WTC11 (cell line): ENCODE measurements at regions not wholly inside any gene's neighbourhood (a gene's known extent, or its start where the extent isn't known, plus 50 kb on each side); places are given as distances from the start of the nearest gene placed in this dataset.

Experiments
- ATAC-seq: fragments of 200-7000 bp; cut with Tn5 transposase; 2 replicates; pipeline ENCODE4 v1.10.0; 2021; ENCODE audit warnings: mild to moderate bottlenecking, moderate library complexity
- CTCF ChIA-PET: fragments of 300-600 bp; sonication (Branson Sonifier 250); formaldehyde crosslinking; loops from one replicate; lab custom pipeline; 2021; ENCODE audit warnings: antibody characterized with exemption; lab: Charles Lee
- POLR2A ChIA-PET: fragments of 350-600 bp; sonication (Branson Sonifier 250); formaldehyde crosslinking; loops from one replicate; lab custom pipeline; 2021; ENCODE audit warnings: antibody characterized with exemption; lab: Charles Lee
- DNase-seq: peaks from one replicate; pipeline ENCODE4 v3.0.0; 2021; ENCODE audit warnings: low spot score
- H3K27ac Mint-ChIP-seq: 2 replicates; pipeline ENCODE4 v1.8.0; 2021; ENCODE audit warnings: mixed read lengths
- H3K27me3 Mint-ChIP-seq: 2 replicates; pipeline ENCODE4 v1.8.0; 2021; ENCODE audit warnings: low read depth, mild to moderate bottlenecking, moderate library complexity, mixed read lengths
- H3K36me3 Mint-ChIP-seq: 2 replicates; pipeline ENCODE4 v1.8.0; 2021; ENCODE audit warnings: mixed read lengths
- H3K4me1 Mint-ChIP-seq: 2 replicates; pipeline ENCODE4 v1.8.0; 2022; ENCODE audit warnings: mixed read lengths
- H3K4me3 Mint-ChIP-seq: 2 replicates; pipeline ENCODE4 v1.8.0; 2021; ENCODE audit warnings: mild to moderate bottlenecking, moderate library complexity, mixed read lengths
- H3K9me3 Mint-ChIP-seq: 2 replicates; pipeline ENCODE4 v1.8.0; 2021; ENCODE audit warnings: mixed read lengths
- CREB1 ChIP-seq: sonication (generic); formaldehyde crosslinking; IDR thresholded peaks from 2 replicates; pipeline ENCODE4 v1.8.0; 2023; ENCODE audit warnings: mild to moderate bottlenecking, missing genetic modification reagents
- FOXJ3 ChIP-seq: sonication (generic); formaldehyde crosslinking; IDR thresholded peaks from 2 replicates; pipeline ENCODE4 v1.9.0; 2021; ENCODE audit warnings: missing genetic modification reagents, mild to moderate bottlenecking, borderline replicate concordance
- FOXK1 ChIP-seq: sonication (generic); formaldehyde crosslinking; IDR thresholded peaks from 2 replicates; pipeline ENCODE4 v1.8.0; 2022; ENCODE audit warnings: mild to moderate bottlenecking, moderate library complexity, missing genetic modification reagents
- IRF2 ChIP-seq: sonication (generic); formaldehyde crosslinking; IDR thresholded peaks from 2 replicates; pipeline ENCODE4 v1.8.0; 2022; ENCODE audit warnings: low read depth, missing genetic modification reagents, borderline replicate concordance
- MYBL2 ChIP-seq: sonication (generic); formaldehyde crosslinking; IDR thresholded peaks from 2 replicates; pipeline ENCODE4 v1.8.1; 2023; ENCODE audit warnings: mild to moderate bottlenecking, moderate library complexity, missing genetic modification reagents
- NR1H2 ChIP-seq: sonication (generic); formaldehyde crosslinking; IDR thresholded peaks from 2 replicates; pipeline ENCODE4 v1.9.0; 2021; ENCODE audit warnings: mild to moderate bottlenecking, moderate library complexity, missing genetic modification reagents
- OVOL2 ChIP-seq: fragments of 250-450 bp; sonication (Bioruptor Pico); IDR thresholded peaks from 2 replicates; pipeline ENCODE4 v1.9.0; 2021; ENCODE audit warnings: mild to moderate bottlenecking, borderline replicate concordance
- PREB ChIP-seq: sonication (generic); formaldehyde crosslinking; IDR thresholded peaks from 2 replicates; pipeline ENCODE4 v1.8.1; 2022; ENCODE audit warnings: mild to moderate bottlenecking, missing genetic modification reagents, moderate library complexity, borderline replicate concordance
- TEAD4 ChIP-seq: sonication (generic); formaldehyde crosslinking; IDR thresholded peaks from 2 replicates; pipeline ENCODE4 v1.8.0; 2022; ENCODE audit warnings: mild to moderate bottlenecking, missing genetic modification reagents
- TF ChIP-seq, protein P1 (sequence below): fragments of 250-450 bp; sonication (Bioruptor Pico); IDR thresholded peaks from 2 replicates; pipeline ENCODE4 v1.9.0; 2021; ENCODE audit warnings: mild to moderate bottlenecking
- TF ChIP-seq, protein P2 (sequence below): fragments of 250-450 bp; sonication (Bioruptor Pico); IDR thresholded peaks from 2 replicates; pipeline ENCODE4 v1.9.0; 2021; ENCODE audit warnings: mild to moderate bottlenecking, borderline replicate concordance
- TF ChIP-seq, protein P3 (sequence below): sonication (generic); formaldehyde crosslinking; IDR thresholded peaks from 2 replicates; pipeline ENCODE4 v1.8.1; 2022; ENCODE audit warnings: low read depth, missing genetic modification reagents, borderline replicate concordance
- TF ChIP-seq, protein P4 (sequence below): sonication (generic); formaldehyde crosslinking; IDR thresholded peaks from 2 replicates; pipeline ENCODE4 v1.8.1; 2022; ENCODE audit warnings: missing genetic modification reagents, borderline replicate concordance

GRCh38 chr10:31709476-31709875 lies 219.2 kb downstream of the ARHGAP12 start:
- Mint-ChIP-seq H3K27me3 (peaks cover 4% of the 10 kb centered on the region; the same call in 1 of the 2 replicates), H3K4me1 (peaks cover 26% of the 10 kb centered on the region), H3K36me3 (peaks cover 45% of the 10 kb centered on the region), H3K4me3 (no peak overlapping the region), H3K9me3 (peaks cover 54% of the 10 kb centered on the region)
- POLR2A ChIA-PET, result no interaction called here
- ATAC-seq, result no peak
- CTCF ChIA-PET, result interaction anchor here (1.2 kb wide), 1 partner anchor 32 kb away, joined by 3 read pairs; no protein-coding TSS in a partner anchor
- TF ChIP-seq, protein P1, sequence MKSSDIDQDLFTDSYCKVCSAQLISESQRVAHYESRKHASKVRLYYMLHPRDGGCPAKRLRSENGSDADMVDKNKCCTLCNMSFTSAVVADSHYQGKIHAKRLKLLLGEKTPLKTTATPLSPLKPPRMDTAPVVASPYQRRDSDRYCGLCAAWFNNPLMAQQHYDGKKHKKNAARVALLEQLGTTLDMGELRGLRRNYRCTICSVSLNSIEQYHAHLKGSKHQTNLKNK (CRISPR knock-in tag), result no peak
- TF ChIP-seq OVOL2 (CRISPR knock-in tag), result no peak
- TF ChIP-seq IRF2 (CRISPR knock-in tag), result no peak
- TF ChIP-seq FOXJ3 (CRISPR knock-in tag), result no peak
- no peak for TF ChIP-seq CREB1 (CRISPR knock-in tag)
- TF ChIP-seq, protein P2, sequence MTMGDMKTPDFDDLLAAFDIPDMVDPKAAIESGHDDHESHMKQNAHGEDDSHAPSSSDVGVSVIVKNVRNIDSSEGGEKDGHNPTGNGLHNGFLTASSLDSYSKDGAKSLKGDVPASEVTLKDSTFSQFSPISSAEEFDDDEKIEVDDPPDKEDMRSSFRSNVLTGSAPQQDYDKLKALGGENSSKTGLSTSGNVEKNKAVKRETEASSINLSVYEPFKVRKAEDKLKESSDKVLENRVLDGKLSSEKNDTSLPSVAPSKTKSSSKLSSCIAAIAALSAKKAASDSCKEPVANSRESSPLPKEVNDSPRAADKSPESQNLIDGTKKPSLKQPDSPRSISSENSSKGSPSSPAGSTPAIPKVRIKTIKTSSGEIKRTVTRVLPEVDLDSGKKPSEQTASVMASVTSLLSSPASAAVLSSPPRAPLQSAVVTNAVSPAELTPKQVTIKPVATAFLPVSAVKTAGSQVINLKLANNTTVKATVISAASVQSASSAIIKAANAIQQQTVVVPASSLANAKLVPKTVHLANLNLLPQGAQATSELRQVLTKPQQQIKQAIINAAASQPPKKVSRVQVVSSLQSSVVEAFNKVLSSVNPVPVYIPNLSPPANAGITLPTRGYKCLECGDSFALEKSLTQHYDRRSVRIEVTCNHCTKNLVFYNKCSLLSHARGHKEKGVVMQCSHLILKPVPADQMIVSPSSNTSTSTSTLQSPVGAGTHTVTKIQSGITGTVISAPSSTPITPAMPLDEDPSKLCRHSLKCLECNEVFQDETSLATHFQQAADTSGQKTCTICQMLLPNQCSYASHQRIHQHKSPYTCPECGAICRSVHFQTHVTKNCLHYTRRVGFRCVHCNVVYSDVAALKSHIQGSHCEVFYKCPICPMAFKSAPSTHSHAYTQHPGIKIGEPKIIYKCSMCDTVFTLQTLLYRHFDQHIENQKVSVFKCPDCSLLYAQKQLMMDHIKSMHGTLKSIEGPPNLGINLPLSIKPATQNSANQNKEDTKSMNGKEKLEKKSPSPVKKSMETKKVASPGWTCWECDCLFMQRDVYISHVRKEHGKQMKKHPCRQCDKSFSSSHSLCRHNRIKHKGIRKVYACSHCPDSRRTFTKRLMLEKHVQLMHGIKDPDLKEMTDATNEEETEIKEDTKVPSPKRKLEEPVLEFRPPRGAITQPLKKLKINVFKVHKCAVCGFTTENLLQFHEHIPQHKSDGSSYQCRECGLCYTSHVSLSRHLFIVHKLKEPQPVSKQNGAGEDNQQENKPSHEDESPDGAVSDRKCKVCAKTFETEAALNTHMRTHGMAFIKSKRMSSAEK (CRISPR knock-in tag), result no peak
- TF ChIP-seq MYBL2 (CRISPR knock-in tag), result no peak
- TF ChIP-seq, protein P3, sequence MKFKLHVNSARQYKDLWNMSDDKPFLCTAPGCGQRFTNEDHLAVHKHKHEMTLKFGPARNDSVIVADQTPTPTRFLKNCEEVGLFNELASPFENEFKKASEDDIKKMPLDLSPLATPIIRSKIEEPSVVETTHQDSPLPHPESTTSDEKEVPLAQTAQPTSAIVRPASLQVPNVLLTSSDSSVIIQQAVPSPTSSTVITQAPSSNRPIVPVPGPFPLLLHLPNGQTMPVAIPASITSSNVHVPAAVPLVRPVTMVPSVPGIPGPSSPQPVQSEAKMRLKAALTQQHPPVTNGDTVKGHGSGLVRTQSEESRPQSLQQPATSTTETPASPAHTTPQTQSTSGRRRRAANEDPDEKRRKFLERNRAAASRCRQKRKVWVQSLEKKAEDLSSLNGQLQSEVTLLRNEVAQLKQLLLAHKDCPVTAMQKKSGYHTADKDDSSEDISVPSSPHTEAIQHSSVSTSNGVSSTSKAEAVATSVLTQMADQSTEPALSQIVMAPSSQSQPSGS (CRISPR knock-in tag), result no peak
- TF ChIP-seq NR1H2 (CRISPR knock-in tag), result no peak
- TF ChIP-seq, all 79 proteins: peak for 0
- DNase-seq, result no peak
- no peak overlapping the region for H3K27ac Mint-ChIP-seq

DNA sequence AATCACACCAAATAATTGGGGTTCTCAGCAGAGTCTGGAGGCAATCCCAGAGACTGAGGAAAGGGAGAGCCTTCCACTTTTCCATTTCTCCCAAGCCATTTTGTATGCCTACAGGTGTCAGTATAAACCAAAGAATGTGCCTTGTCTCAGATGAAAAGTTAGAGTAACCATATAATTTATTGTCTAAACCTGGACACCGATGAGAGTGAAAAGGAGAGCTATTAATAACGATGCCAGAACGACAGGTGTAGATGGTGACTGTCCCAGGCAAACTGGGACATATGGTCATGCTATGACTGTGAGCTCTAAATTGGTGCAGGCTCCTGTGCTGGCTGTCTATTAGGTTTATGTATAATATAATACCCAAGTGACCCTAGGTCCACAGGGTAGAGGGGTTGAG lies 219.6 kb downstream of the ARHGAP12 start:
- DNase-seq (no peak), ATAC-seq (no peak)
- Mint-ChIP-seq H3K27me3 (peaks cover 4% of the 10 kb centered on the region; the same call in 1 of the 2 replicates), H3K36me3 (peaks cover 50% of the 10 kb centered on the region), H3K4me1 (peaks cover 26% of the 10 kb centered on the region), H3K9me3 (peaks cover 58% of the 10 kb centered on the region), H3K27ac (no peak overlapping the region), H3K4me3 (no peak overlapping the region)
- CTCF ChIA-PET, result interaction anchor here (0.6 to 1.2 kb wide), 2 partner anchors 14 to 32 kb away, joined by 3 to 4 read pairs; no protein-coding TSS in a partner anchor
- no peak for TF ChIP-seq FOXK1 (CRISPR knock-in tag)
- TF ChIP-seq TEAD4 (CRISPR knock-in tag), result no peak
- TF ChIP-seq, protein P4, sequence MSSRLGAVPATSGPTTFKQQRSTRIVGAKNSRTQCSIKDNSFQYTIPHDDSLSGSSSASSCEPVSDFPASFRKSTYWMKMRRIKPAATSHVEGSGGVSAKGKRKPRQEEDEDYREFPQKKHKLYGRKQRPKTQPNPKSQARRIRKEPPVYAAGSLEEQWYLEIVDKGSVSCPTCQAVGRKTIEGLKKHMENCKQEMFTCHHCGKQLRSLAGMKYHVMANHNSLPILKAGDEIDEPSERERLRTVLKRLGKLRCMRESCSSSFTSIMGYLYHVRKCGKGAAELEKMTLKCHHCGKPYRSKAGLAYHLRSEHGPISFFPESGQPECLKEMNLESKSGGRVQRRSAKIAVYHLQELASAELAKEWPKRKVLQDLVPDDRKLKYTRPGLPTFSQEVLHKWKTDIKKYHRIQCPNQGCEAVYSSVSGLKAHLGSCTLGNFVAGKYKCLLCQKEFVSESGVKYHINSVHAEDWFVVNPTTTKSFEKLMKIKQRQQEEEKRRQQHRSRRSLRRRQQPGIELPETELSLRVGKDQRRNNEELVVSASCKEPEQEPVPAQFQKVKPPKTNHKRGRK (CRISPR knock-in tag), result no peak
- TF ChIP-seq PREB, result no peak
- POLR2A ChIA-PET, result no interaction called here
